Trophoblast cell (in vitro differentiated cells and primary cell): ENCODE measurements at regions not wholly inside any gene's neighbourhood (a gene's known extent, or its start where the extent isn't known, plus 50 kb on each side); places are given as distances from the start of the nearest gene placed in this dataset.

Experiments used
- DNase-seq, 2 donors: peaks; one replicate each; pipeline ENCODE4 v3.0.0-alpha.2; 2016
- H2AFZ ChIP-seq: 2 replicates; pipeline ENCODE4 v1.6.1; 2013; ENCODE audit warnings: low read length, moderate library complexity, mild to moderate bottlenecking; ENCODE audit not compliant: insufficient read depth, poor library complexity
- H2AK5ac ChIP-seq: 2 replicates; pipeline ENCODE4 v1.6.1; 2013; ENCODE audit warnings: mild to moderate bottlenecking, low read length
- H2BK120ac ChIP-seq: 2 replicates; pipeline ENCODE4 v1.6.1; 2013; ENCODE audit warnings: low read length, mild to moderate bottlenecking, moderate library complexity; ENCODE audit not compliant: insufficient read depth, poor library complexity
- H2BK12ac ChIP-seq: 2 replicates; pipeline ENCODE4 v1.6.1; 2013; ENCODE audit warnings: mild to moderate bottlenecking, low read length, moderate library complexity
- H2BK5ac ChIP-seq: 2 replicates; pipeline ENCODE4 v1.6.1; 2013; ENCODE audit warnings: low read length, low read depth, moderate library complexity, mild to moderate bottlenecking; ENCODE audit not compliant: poor library complexity
- H3K14ac ChIP-seq: 2 replicates; pipeline ENCODE4 v1.6.1; 2013; ENCODE audit warnings: mild to moderate bottlenecking, low read length
- H3K18ac ChIP-seq: 2 replicates; pipeline ENCODE4 v1.6.1; 2013; ENCODE audit warnings: mild to moderate bottlenecking, low read length
- H3K23ac ChIP-seq: 2 replicates; pipeline ENCODE4 v1.6.1; 2013; ENCODE audit warnings: low read length
- H3K27ac ChIP-seq: 2 replicates; pipeline ENCODE4 v1.5.1; 2013; ENCODE audit warnings: low read depth, mild to moderate bottlenecking, inconsistent platforms, low read length, moderate library complexity
- H3K27me3 ChIP-seq: 2 replicates; pipeline ENCODE4 v1.6.1; 2013; ENCODE audit warnings: inconsistent platforms, mild to moderate bottlenecking, low read length, moderate library complexity; ENCODE audit not compliant: insufficient read depth
- H3K36me3 ChIP-seq, 2 experiments: 1 replicate in 1 of 2; 2 replicates in 1 of 2; pipeline ENCODE4 v1.6.1; 2013; ENCODE audit warnings: low read length in 2 of 2, mild to moderate bottlenecking in 2 of 2, moderate library complexity in 1 of 2; ENCODE audit not compliant: insufficient read depth in 2 of 2, control insufficient read depth in 1 of 2
- H3K4ac ChIP-seq: 2 replicates; pipeline ENCODE4 v1.6.1; 2013; ENCODE audit warnings: low read depth, mild to moderate bottlenecking, low read length, moderate library complexity
- H3K4me1 ChIP-seq, 2 experiments: 1 replicate in 1 of 2; 2 replicates in 1 of 2; pipeline ENCODE4 v1.6.1; 2013; ENCODE audit warnings: low read length in 2 of 2, mild to moderate bottlenecking in 2 of 2, moderate library complexity in 1 of 2; ENCODE audit not compliant: insufficient read depth in 2 of 2, control insufficient read depth in 1 of 2
- H3K4me2 ChIP-seq: 2 replicates; pipeline ENCODE4 v1.6.1; 2013; ENCODE audit warnings: inconsistent platforms, mild to moderate bottlenecking, low read length, moderate library complexity
- H3K4me3 ChIP-seq: 2 replicates; pipeline ENCODE4 v1.5.1; 2013; ENCODE audit warnings: mild to moderate bottlenecking, low read depth, low read length, inconsistent platforms
- H3K79me1 ChIP-seq: one replicate; pipeline ENCODE4 v1.6.1; 2013; ENCODE audit warnings: low read length
- H3K79me2 ChIP-seq: 2 replicates; pipeline ENCODE4 v1.6.1; 2013; ENCODE audit warnings: low read length, mild to moderate bottlenecking; ENCODE audit not compliant: control insufficient read depth, insufficient read depth, poor library complexity
- H3K9ac ChIP-seq: 2 replicates; pipeline ENCODE4 v1.6.1; 2013; ENCODE audit warnings: mild to moderate bottlenecking, low read length
- H3K9me3 ChIP-seq: 2 replicates; pipeline ENCODE4 v1.6.1; 2013; ENCODE audit warnings: low read depth, mild to moderate bottlenecking, control low read depth, inconsistent platforms, low read length; ENCODE audit not compliant: insufficient read depth
- H4K12ac ChIP-seq: 2 replicates; pipeline ENCODE4 v1.6.1; 2013; ENCODE audit warnings: low read depth, mild to moderate bottlenecking, low read length, moderate library complexity
- H4K8ac ChIP-seq: 2 replicates; pipeline ENCODE4 v1.6.1; 2013; ENCODE audit warnings: low read depth, mild to moderate bottlenecking, low read length, moderate library complexity
- H4K91ac ChIP-seq: one replicate; pipeline ENCODE4 v1.6.1; 2013; ENCODE audit warnings: low read depth, mild to moderate bottlenecking, low read length, moderate library complexity
- WGBS: extraction: QIAGEN DNeasy Blood & Tissue Kit; methylation state at CpG from one replicate; pipeline ENCODE4 v1.1.7; 2013; ENCODE audit warnings: missing lambda C conversion rate; ENCODE audit not compliant: insufficient read length, insufficient coverage; ENCODE audit errors: extremely low coverage; 5-methylcytosine and 5-hydroxymethylcytosine counted together

DNA sequence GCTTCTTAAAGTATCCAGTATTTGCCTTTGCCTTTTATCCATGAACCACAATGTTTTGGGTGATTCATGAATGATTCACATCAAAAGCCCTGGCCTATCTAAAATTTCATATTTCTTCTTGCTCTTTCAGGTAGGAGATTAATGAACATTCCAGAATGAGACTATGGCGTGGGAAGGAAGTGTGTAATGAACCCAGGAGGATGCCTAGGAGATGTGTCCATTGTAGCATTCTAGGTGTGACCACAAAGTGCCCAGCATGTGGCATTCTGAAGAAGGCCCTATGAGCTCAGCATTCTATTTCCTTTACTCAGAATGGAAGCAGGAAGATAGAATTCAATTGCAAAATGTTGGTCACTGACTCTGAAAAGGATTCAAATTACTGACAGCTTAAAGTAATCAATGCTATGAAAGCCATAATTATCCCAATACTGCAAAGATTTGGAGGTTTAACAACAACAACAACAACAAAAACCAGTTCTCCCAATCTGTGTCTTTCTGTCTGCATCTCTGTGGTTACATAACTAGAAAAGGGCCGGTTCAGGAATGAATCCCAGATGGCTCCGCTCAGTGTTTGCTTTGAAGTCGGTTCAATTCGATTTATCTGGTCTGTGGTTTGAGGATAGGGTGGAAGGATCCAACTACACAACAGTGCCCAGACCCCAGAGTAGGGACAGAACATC is 126.7 kb downstream of the FOXD1 start:
- H2AK5ac ChIP-seq, result no peak overlapping the region
- H3K14ac ChIP-seq, result no peak overlapping the region
- no peak overlapping the region for H4K91ac ChIP-seq
- no peak for DNase-seq
- no peaks in the 10 kb centered on the region for H3K79me2 ChIP-seq
- H3K9me3 ChIP-seq, result no peaks in the 10 kb centered on the region
- no peaks in the 10 kb centered on the region for H3K27me3 ChIP-seq
- H2BK120ac ChIP-seq, result no peak overlapping the region
- no peak overlapping the region for H2AFZ ChIP-seq
- no peak overlapping the region for H4K12ac ChIP-seq
- no peak overlapping the region for H3K23ac ChIP-seq
- no peak overlapping the region for H3K4me3 ChIP-seq
- H3K9ac ChIP-seq, result no peak overlapping the region
- H2BK12ac ChIP-seq, result no peak overlapping the region
- no peak overlapping the region for H3K4ac ChIP-seq
- H3K79me1 ChIP-seq, result no peaks in the 10 kb centered on the region
- no peaks in the 10 kb centered on the region for H3K36me3 ChIP-seq
- no peak overlapping the region for H4K8ac ChIP-seq
- no peak overlapping the region for H2BK5ac ChIP-seq
- no peak overlapping the region for H3K18ac ChIP-seq
- peaks cover 0 to 7% of the 10 kb centered on the region in 2 experiments for H3K4me1 ChIP-seq
- no peak overlapping the region for H3K4me2 ChIP-seq
- WGBS, result no CpG with 5 or more reads among the region's 5 CpGs
- no peak overlapping the region for H3K27ac ChIP-seq

- Histone ChIP-seq H2BK5ac (no peak overlapping the region), H2AFZ (no peak overlapping the region), H3K14ac (no peak overlapping the region), H3K4me3 (no peak overlapping the region), H3K4ac (no peak overlapping the region), H2BK12ac (no peak overlapping the region), H4K91ac (no peak overlapping the region), H4K12ac (no peak overlapping the region), H3K27me3 (no peaks in the 10 kb centered on the region), H3K23ac (no peak overlapping the region), H3K4me1 (peaks cover 0 to 7% of the 10 kb centered on the region in 2 experiments), H3K79me2 (no peaks in the 10 kb centered on the region), H2AK5ac (no peak overlapping the region), H4K8ac (no peak overlapping the region), H3K18ac (no peak overlapping the region), H3K9ac (no peak overlapping the region), H3K79me1 (no peaks in the 10 kb centered on the region), H3K9me3 (no peaks in the 10 kb centered on the region), H2BK120ac (no peak overlapping the region), H3K4me2 (no peak overlapping the region), H3K36me3 (no peaks in the 10 kb centered on the region), H3K27ac (no peak overlapping the region)
- DNase-seq, result no peak
- no CpG with 5 or more reads among the region's 6 CpGs for WGBS
Observed at GRCh38 chr5:73319036-73319435, 129.5 kb downstream of the FOXD1 start.

DNA sequence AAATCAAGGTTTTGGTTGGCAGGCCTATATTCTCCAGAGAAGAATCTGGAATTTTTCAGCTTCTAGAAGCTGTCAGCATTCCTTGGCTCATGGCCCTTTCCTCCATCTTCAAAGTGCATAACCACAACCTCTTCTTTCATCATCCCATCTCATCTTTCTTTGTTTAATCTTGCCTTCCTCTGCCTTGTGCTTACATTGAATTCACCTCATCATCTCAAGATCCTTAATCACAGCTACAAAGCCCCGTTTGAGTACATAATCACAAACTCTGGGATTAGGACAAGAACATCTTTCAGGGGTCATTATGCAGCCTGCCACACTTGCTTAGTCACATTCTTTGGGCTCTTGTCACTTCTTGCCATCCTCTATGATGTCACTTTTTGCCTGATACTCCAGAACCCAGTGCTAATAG is 130.3 kb downstream of the FOXD1 start:
- no CpG with 5 or more reads among the region's 1 CpG for WGBS

DNA sequence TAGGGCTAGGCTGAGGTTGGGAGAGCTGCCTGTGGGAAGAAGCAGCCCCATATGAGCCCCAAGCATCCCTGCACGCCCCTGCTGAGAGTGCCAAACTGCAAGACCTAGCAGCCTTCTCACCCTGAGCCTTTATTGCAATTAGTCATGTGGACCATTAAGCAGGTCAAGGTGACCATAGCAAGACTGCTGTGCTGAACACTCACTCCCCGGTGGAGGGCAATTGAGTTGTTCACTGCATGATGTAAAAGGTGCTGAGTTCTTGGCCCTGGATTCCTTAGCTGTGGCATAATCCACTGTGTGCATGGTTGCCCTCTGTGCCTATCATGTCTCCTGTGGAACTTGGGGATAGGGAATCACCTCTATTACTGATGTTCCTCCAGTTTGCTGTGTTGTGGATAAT is 131.1 kb downstream of the FOXD1 start:
- H3K23ac ChIP-seq, result no peak overlapping the region
- no CpG with 5 or more reads among the region's 2 CpGs for WGBS
- H3K18ac ChIP-seq, result no peak overlapping the region
- H3K79me1 ChIP-seq, result no peaks in the 10 kb centered on the region
- no peak overlapping the region for H3K4ac ChIP-seq
- no peak for DNase-seq
- no peak overlapping the region for H4K91ac ChIP-seq
- no peak overlapping the region for H2AK5ac ChIP-seq
- H3K14ac ChIP-seq, result no peak overlapping the region
- peaks cover 0 to 7% of the 10 kb centered on the region in 2 experiments for H3K4me1 ChIP-seq
- no peak overlapping the region for H3K4me2 ChIP-seq
- H3K27ac ChIP-seq, result no peak overlapping the region
- no peak overlapping the region for H2BK12ac ChIP-seq
- no peak overlapping the region for H4K12ac ChIP-seq
- H3K27me3 ChIP-seq, result no peaks in the 10 kb centered on the region
- H3K9ac ChIP-seq, result no peak overlapping the region
- no peaks in the 10 kb centered on the region for H3K79me2 ChIP-seq
- H4K8ac ChIP-seq, result no peak overlapping the region
- H3K4me3 ChIP-seq, result no peak overlapping the region
- H3K36me3 ChIP-seq, result no peaks in the 10 kb centered on the region
- H2BK5ac ChIP-seq, result no peak overlapping the region
- no peak overlapping the region for H2AFZ ChIP-seq
- H3K9me3 ChIP-seq, result no peaks in the 10 kb centered on the region
- H2BK120ac ChIP-seq, result no peak overlapping the region

More for the DNA sequence above, 130.3 kb downstream of the FOXD1 start:
- peak; percentile 42 to 73 for DNase-seq
- no peak overlapping the region for H3K4me2 ChIP-seq
- no peak overlapping the region for H3K18ac ChIP-seq
- no peak overlapping the region for H3K9ac ChIP-seq
- H3K27ac ChIP-seq, result no peak overlapping the region
- no peak overlapping the region for H3K4ac ChIP-seq
- no peak overlapping the region for H2BK5ac ChIP-seq
- H4K8ac ChIP-seq, result no peak overlapping the region
- no peak overlapping the region for H2BK120ac ChIP-seq
- no peaks in the 10 kb centered on the region for H3K36me3 ChIP-seq
- no peak overlapping the region for H3K14ac ChIP-seq
- H3K4me3 ChIP-seq, result no peak overlapping the region
- no peaks in the 10 kb centered on the region for H3K79me2 ChIP-seq
- no peaks in the 10 kb centered on the region for H3K79me1 ChIP-seq
- no peaks in the 10 kb centered on the region for H3K9me3 ChIP-seq
- no peak overlapping the region for H4K12ac ChIP-seq
- no peaks in the 10 kb centered on the region for H3K27me3 ChIP-seq
- H4K91ac ChIP-seq, result no peak overlapping the region
- no peak overlapping the region for H3K23ac ChIP-seq
- H2BK12ac ChIP-seq, result no peak overlapping the region
- no peak overlapping the region for H2AK5ac ChIP-seq
- peaks cover 0 to 7% of the 10 kb centered on the region in 2 experiments for H3K4me1 ChIP-seq
- H2AFZ ChIP-seq, result no peak overlapping the region
